T1000 (cell line): ENCODE measurements at regions not wholly inside any gene's neighbourhood (a gene's known extent, or its start where the extent isn't known, plus 50 kb on each side); places are given as distances from the start of the nearest gene placed in this dataset.
"Not testable (repeated sequence)": the region's sequence is repeated elsewhere in the genome, so short reads cannot be mapped to it uniquely, and the experiment has no call there.

Experiments
- DNase-seq: peaks from one replicate; lab custom pipeline; 2025; ENCODE audit warnings: mixed read lengths; lab: John Stamatoyannopoulos, UW

GRCh38 chr9:30522061-30522460 is 1862.4 kb upstream of the ACO1 start:
- no peak for DNase-seq

- DNase-seq, result no peak
Measured at GRCh38 chr9:30522486-30522885, 1862.0 kb upstream of the ACO1 start.

- no peak for DNase-seq
Measured at GRCh38 chr9:30524311-30524710, 1860.1 kb upstream of the ACO1 start.

GRCh38 chr9:30534455-30534854 is 1850.0 kb upstream of the ACO1 start:
- no peak for DNase-seq

GRCh38 chr9:30534896-30535295 is 1849.5 kb upstream of the ACO1 start:
- DNase-seq, result no peak

GRCh38 chr9:30536494-30536893 is 1847.9 kb upstream of the ACO1 start:
- no peak for DNase-seq

- DNase-seq, result not testable (repeated sequence)
Measured at GRCh38 chr9:30539696-30540095, 1844.7 kb upstream of the ACO1 start.

- no peak for DNase-seq
Measured at GRCh38 chr9:30574355-30575151, 1809.9 kb upstream of the ACO1 start.

- no peak for DNase-seq
Measured at GRCh38 chr9:30575218-30575617, 1809.2 kb upstream of the ACO1 start.

GRCh38 chr9:30575691-30576090 is 1808.8 kb upstream of the ACO1 start:
- DNase-seq, result no peak

- no peak for DNase-seq
Measured at GRCh38 chr9:30579810-30580209, 1804.6 kb upstream of the ACO1 start.

- no peak for DNase-seq
Measured at GRCh38 chr9:30582240-30582639, 1802.2 kb upstream of the ACO1 start.

- DNase-seq, result no peak
Measured at GRCh38 chr9:30584559-30584958, 1799.9 kb upstream of the ACO1 start.

GRCh38 chr9:30591461-30591860 is 1793.0 kb upstream of the ACO1 start:
- no peak for DNase-seq

GRCh38 chr9:30597608-30598007 is 1786.8 kb upstream of the ACO1 start:
- no peak for DNase-seq

- no peak for DNase-seq
Measured at GRCh38 chr9:30605936-30606335, 1778.5 kb upstream of the ACO1 start.

GRCh38 chr9:30609713-30610112 is 1774.7 kb upstream of the ACO1 start:
- DNase-seq, result no peak

- not testable (repeated sequence) for DNase-seq
Measured at GRCh38 chr9:30616782-30617181, 1767.7 kb upstream of the ACO1 start.

GRCh38 chr9:30622561-30622960 is 1761.9 kb upstream of the ACO1 start:
- DNase-seq, result no peak

- no peak for DNase-seq
Measured at GRCh38 chr9:30628915-30629567, 1755.4 kb upstream of the ACO1 start.

GRCh38 chr9:30630459-30630858 is 1754.0 kb upstream of the ACO1 start:
- DNase-seq, result no peak

GRCh38 chr9:30646639-30647038 is 1737.8 kb upstream of the ACO1 start:
- DNase-seq, result not testable (repeated sequence)

- no peak for DNase-seq
Measured at GRCh38 chr9:30661925-30662324, 1722.5 kb upstream of the ACO1 start.
